K562 (cell line): ENCODE measurements at regions not wholly inside any gene's neighbourhood (a gene's known extent, or its start where the extent isn't known, plus 50 kb on each side); places are given as distances from the start of the nearest gene placed in this dataset.

Source experiments
- BRCA1 ChIP-seq, 2 experiments: fragments of 450-650 bp in 1 of 2; sonication (generic) in 1 of 2; formaldehyde crosslinking in 1 of 2; IDR thresholded peaks; 2 replicates each; pipeline versions ENCODE4 v1.5.0 to v1.6.1; 2017 to 2020; ENCODE audit warnings: mild to moderate bottlenecking in 1 of 2, missing genetic modification reagents in 1 of 2
- CREB3L1 ChIP-seq: fragments of 450-650 bp; IDR thresholded peaks from 2 replicates; pipeline ENCODE4 v1.6.1; 2014; ENCODE audit warnings: low read depth, mild to moderate bottlenecking, moderate library complexity, borderline replicate concordance
- EP300 ChIP-seq: IDR thresholded peaks from 2 replicates; pipeline ENCODE4 v1.6.1; 2012; ENCODE audit warnings: low read length, improper control_type of control experiment
- EZH2 ChIP-seq: IDR thresholded peaks from 2 replicates; pipeline ENCODE4 v1.6.1; 2012; ENCODE audit warnings: low read depth, mild to moderate bottlenecking, inconsistent platforms, low read length, borderline replicate concordance
- POLR2AphosphoS5 ChIP-seq: IDR thresholded peaks from 2 replicates; pipeline ENCODE4 v1.6.1; 2011; ENCODE audit warnings: mild to moderate bottlenecking, low read depth, low read length, moderate library complexity; ENCODE audit not compliant: control insufficient read depth, insufficient read depth
- PRMT5 ChIP-seq: sonication (generic); formaldehyde crosslinking; IDR thresholded peaks from 2 replicates; pipeline ENCODE4 v1.5.0; 2020; ENCODE audit warnings: missing genetic modification reagents
- PTBP1 ChIP-seq: fragments of 200-400 bp; formaldehyde crosslinking; IDR thresholded peaks from 2 replicates; pipeline ENCODE4 v1.6.1; 2017; ENCODE audit warnings: low read depth, low read length
- UBTF ChIP-seq, 2 experiments: IDR thresholded peaks; 2 replicates each; pipeline ENCODE4 v1.6.1; 2012; ENCODE audit warnings: improper control_type of control experiment in 2 of 2, low read depth in 2 of 2, low read length in 2 of 2, borderline replicate concordance in 1 of 2

GRCh38 chr5:60535951-60536350 is 164.0 kb downstream of the DEPDC1B start:
- TF ChIP-seq PTBP1 (no peak), EZH2 (no peak), EP300 (no peak), PRMT5 (no peak), CREB3L1 (no peak), UBTF (IDR thresholded peaks at IDR 0.05; ENCODE audit: borderline replicate concordance in 1 of 2, low read depth in 2 of 2, low read length in 2 of 2) (no peak), POLR2AphosphoS5 (no peak), BRCA1 (IDR thresholded peaks at IDR 0.05) (no peak), BRCA1 (CRISPR knock-in tag; IDR thresholded peaks at IDR 0.05) (no peak)
